GM18511 (cell line): ENCODE measurements at regions not wholly inside any gene's neighbourhood (a gene's known extent, or its start where the extent isn't known, plus 50 kb on each side); places are given as distances from the start of the nearest gene placed in this dataset.
"Not testable (repeated sequence)": the region's sequence is repeated elsewhere in the genome, so short reads cannot be mapped to it uniquely, and the experiment has no call there.

Source experiments
- ATAC-seq: cut with Tn5 transposase; IDR thresholded peaks from one replicate; pipeline ENCODE4 v1.9.1; 2021; ENCODE audit warnings: mild to moderate bottlenecking, moderate library complexity; ENCODE audit not compliant: unreplicated experiment

DNA sequence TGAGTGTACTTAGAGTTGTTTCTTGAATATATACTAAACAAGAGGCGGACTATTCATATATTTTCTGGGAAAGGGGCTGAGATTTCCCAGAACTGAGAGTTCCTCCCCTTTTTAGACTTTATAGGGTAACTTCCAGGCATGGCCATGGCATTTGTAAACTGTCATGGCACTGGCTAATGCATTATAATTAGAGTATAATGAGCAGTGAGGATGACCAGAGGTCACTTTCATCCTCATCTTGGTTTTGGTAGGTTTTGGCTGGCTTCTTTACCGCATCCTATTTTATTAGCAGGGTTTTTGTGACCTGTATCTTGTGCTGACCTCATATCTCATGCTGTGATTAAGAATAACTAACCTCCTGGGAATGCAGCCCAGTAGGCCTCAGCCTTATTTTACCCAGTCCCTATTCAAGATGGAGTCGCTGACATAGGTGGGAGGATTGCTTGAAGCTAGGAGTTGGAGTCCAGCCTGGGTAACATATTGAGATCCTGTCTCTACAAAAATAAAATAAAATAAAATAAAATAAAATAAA is 91.4 kb downstream of the MOBP start:
- no peak for ATAC-seq

DNA sequence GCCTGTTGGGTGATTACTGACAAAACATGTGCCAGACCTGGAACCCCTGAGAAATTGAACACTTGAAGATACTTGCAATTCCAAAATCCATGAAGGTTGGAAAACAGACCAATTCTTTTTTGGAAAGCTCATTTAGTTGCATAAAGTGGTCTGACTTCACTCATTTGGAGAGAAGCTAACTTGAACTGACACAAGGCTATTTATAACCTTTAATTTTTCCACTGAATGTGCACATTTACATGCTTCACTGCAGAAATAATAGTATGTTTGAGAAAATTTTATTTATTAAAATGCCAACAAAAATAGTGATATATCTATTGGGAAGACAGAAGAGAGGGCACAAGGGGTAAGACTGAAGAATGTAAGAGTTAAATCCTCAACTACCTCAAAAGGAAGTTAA is 92.1 kb downstream of the MOBP start:
- ATAC-seq, result no peak

DNA sequence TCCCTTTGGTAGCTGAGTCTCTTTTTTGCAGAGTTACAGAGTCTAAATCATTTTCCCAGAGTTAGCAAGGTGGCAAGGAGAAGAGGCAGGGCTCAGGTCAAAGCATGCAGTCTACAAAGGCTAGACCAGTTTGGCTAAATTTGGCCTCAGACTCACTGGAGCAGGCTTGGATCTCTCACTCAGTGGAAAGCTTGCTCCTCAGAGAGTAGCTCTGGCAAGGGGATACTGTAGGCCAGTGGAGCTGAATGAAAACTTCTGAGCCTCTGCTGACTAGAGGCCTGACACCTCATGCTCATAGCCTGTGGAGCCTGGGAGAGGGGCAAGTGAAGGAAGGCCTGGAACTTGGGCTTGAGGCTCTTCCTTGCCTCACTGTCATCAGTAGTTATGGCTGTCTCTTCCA is 101.0 kb downstream of the MOBP start:
- ATAC-seq, result no peak

DNA sequence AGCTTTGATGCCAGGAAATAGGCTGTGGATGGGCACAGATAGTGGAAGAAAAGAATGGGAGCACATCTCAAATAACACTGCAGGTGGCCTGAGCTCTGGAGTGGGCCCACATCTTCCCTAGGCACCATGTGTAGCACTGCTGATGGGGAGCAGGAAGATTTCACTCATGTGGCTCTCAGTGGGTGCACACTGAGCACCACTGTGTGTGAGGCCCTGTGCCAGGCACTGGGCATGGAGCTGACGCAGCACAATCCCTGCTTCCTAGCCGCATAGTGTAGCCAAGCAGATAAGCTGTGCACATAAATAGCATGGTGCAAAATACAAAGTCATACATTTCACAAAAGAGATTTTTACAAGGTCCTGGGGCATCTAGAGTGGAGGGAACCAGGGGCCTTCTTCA is 101.6 kb downstream of the MOBP start:
- ATAC-seq, result no peak

DNA sequence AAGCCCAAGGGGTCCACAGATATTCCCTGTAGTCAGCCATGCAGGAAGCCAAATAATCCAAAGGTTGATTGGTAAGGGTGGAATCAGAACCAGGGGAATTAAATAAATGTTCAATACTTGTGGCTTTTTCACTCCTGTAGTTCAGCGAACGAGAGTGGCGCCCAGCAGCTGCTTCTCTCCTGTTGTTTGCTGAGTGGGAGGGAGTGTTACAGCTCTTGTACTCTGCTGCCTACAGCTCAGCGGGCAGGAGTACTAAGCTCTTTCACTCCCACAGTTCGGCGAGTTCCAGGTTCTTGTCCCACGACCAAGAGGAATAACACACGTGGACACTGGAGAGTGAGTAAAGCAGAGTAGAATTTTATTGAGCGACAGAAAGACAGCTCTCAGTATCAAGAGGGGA is 105.9 kb downstream of the MOBP start:
- ATAC-seq, result no peak

DNA sequence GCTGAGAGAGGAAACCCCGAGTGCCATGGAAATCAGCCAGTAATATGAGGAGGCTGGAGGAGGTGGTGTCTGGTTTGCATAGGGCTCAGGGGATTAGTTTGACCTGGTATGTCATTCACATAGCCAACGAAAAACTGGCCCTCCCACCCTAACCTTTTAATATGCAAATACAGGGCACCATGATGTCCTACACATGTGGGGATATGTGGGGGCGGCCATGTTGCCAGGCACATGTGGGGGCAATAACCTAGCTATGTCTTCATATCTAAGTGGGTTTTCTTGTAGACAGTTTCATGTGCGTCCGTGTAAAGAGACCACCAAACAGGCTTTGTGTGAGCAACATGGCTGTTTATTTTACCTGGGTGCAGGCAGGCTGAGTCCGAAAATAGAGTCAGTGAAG is 110.1 kb downstream of the MOBP start:
- no peak for ATAC-seq

DNA sequence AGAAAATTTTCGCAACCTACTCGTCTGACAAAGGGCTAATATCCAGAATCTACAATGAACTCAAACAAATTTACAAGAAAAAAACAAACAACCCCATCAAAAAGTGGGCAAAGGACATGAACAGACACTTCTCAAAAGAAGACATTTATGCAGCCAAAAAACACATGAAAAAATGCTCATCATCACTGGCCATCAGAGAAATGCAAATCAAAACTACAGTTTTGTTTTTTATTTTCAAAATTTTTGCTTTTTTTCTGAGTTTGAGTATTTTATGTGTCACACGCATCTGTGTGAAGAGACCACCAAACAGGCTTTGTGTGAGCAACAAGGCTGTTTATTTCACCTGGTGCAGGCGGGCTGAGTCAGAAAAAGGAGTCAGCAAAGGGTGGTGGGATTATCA is 118.7 kb downstream of the MOBP start:
- not testable (repeated sequence) for ATAC-seq

DNA sequence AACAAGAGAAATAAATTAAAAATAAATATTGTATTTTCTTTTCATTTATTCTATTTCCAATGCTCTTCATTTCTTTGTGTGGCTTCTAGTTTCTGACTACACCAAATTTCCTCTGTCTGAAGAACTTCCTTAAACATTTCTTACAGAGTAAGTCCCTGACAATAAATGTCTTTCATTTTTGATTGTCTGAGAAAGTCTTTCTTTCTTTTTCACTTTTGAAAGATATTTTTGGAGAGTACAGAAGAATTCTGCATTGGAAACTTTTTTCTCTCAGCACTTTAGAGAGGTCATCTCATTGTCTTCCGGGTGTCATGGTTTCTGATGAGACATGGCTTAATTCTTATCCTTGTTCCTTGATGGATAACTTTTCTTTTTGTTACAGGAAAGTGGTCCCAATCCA is 119.6 kb downstream of the MOBP start:
- ATAC-seq, result no peak

DNA sequence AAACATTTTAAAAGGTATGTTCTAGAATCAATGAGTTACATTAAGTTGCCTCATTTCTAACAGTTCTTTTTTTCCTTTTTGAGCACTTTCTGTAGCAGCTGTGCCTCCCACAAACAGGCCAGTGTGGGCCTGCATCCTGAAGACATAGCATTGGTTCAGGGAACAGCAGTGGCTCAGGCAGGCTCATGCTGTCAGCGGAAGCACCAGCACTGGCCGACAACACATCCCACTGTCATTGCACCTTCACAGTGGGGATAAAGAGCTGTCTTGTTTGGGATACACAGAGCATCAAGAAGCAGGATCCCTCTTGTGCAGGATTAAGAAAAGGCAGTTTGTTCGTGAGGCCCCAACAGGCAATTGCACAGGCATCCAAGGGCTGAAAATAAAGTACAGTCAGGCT is 123.3 kb downstream of the MOBP start:
- no peak for ATAC-seq

DNA sequence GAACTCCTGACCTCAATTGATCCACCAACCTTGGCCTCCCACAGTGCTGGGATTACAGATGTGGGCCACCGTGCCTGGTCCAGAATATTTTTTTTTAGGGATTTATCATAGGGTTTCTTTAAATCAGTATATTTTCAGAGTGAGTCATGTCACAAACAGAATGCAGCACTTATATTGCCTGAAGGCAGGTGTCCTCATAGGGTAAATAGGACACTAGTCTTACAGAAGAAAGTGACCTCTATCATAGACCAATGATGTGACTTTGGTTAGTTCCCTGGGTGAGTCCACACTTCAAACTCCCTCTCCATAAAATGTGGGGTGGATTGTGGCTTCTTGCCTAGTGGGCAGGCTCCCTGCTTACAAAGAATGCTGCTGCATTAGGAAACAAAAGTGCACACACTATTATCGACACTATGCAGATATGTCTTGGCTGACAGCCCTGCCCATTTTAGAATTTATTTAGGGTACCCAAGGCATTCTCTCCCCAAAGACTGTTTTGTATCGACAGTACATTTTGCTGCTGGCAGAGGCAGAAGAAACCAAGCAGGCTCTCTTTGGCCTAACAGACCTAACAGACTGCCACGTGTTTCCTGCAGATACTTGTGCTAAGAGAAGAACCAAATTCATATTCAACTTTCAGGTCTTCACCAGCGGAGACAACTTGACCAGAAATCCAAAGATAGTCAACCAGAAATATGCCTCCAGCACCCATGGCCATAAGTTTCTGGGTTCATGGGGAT is 125.0 kb downstream of the MOBP start:
- ATAC-seq, result no peak

DNA sequence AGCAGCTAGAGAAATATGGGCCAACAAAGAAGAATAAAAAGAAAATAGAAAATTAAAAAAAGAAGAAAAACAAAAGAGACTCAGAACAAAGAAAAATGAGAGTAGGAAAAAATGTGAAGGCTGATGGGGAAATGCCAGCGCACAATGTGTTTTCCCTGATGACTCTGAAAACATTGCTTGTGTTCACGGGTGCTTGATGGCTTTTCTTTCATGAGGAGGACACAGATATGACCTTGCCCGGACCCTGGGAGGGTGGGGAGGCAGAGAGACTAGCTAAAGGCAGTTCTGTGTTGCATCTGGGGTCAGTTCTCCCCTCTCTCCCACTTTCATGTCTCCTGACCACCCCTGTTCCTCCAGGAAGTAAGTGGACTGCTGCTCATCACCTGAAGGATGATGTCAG is 125.9 kb downstream of the MOBP start:
- ATAC-seq, result no peak

DNA sequence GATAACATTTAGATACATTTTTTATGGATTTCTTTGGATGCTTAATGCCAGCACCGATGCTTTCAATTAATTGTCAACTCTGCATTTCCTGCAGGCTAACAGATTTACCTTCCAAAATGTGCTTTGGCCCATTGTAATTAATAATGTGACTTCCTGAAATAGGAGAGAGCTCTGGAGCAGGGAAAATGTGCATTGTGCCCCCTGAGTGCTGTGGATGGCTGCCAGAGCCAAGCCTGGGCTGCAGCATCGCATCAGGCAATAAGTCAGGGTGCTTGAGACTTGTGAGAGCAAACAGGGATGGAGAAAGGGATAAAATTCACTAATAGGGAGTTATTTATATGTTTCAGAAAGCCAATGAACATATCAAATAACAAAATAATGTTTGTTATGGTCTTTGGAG is 133.8 kb downstream of the MOBP start:
- no peak for ATAC-seq

DNA sequence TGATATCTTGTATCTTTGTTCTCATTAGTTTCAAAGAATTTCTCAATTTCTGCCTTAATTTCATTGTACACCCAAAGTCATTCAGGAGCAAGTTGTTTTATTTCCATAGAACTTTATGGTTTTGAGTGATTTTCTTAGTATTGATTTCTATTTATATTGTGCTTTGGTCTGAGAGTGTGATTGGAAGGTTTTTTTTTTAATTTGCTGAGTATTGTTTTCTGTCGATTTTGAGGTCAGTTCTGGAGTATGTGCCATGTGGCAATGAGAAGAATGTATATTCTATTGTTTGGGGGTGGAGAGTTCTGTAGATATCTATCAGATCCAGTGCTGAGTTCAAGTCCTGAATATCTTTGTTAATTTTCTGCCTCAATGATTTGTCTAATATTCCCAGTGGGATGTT is 138.4 kb downstream of the MOBP start:
- ATAC-seq, result no peak

DNA sequence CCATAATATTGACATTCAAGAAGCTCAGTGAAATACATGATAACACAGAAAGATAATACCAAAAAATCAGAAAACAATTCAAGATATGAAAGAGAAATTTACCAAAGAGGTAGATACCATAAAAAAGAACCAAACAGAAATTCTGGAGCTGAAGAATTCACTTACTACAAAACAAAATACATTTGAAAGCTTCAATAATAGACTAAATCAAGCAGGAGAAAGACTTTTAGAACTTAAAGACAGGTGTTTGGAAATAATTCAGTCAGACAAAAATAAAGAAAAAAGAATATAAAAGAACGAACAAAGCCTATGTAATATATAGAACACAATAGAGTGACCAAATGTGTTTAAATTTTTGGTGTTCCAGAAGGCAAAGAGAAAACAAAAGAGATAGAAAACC is 158.7 kb downstream of the MOBP start:
- no peak for ATAC-seq

DNA sequence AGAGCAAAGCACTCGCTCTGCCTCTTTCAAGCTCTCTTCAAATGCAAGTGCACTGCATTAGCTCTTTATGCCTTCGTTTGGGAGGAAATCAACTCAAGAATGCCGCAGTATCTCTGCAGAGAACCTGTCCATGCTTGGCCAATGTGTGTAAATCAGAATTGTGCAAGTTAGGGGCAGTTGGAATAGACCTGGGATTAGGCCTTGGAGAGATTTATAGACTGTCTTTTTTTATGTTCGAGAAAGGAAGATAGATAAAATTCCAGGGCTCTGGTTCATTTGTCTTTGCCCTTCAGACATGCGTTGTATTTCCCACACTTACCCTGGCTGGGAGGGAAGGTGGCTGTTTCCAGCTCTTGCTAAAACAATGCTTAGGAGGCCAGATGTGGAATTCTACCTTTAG is 163.7 kb downstream of the MOBP start:
- ATAC-seq, result no peak

DNA sequence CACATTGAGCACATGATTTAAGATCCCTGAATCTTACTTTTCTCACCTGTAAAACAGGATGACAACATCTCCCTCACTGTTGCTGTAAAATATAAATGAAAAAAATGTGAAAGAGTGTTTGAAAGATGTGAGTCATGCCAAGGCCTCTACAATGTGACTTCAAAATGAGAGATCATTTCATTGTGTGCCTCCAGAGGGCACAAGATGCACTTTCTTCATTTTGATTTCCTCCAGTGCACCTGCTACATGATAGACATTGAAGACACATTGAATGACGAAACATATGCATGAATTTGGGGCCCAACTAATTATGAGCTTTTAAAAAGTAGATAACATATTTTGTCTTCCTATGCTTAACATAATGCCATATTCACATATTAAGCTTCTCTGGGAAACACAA is 170.3 kb downstream of the MOBP start:
- ATAC-seq, result no peak

DNA sequence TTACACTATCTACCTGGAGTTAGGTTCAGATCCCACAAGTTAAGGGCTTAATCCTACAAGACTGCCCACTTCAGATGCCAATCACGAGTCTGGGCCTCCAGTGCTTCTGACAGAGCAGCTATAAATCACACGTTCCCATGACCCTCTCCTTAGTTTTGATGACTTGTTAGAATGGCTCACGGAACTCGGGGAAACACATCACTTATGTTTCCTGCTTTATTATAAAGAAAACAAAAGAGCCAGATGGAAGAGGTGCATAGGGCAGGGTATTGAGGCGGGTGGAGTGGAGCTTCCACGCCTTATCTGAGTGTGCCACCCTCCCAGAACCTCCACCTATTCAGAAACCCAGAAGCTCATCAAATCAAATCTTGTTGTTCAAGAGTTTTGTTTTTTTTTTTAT is 170.8 kb downstream of the MOBP start:
- no peak for ATAC-seq

DNA sequence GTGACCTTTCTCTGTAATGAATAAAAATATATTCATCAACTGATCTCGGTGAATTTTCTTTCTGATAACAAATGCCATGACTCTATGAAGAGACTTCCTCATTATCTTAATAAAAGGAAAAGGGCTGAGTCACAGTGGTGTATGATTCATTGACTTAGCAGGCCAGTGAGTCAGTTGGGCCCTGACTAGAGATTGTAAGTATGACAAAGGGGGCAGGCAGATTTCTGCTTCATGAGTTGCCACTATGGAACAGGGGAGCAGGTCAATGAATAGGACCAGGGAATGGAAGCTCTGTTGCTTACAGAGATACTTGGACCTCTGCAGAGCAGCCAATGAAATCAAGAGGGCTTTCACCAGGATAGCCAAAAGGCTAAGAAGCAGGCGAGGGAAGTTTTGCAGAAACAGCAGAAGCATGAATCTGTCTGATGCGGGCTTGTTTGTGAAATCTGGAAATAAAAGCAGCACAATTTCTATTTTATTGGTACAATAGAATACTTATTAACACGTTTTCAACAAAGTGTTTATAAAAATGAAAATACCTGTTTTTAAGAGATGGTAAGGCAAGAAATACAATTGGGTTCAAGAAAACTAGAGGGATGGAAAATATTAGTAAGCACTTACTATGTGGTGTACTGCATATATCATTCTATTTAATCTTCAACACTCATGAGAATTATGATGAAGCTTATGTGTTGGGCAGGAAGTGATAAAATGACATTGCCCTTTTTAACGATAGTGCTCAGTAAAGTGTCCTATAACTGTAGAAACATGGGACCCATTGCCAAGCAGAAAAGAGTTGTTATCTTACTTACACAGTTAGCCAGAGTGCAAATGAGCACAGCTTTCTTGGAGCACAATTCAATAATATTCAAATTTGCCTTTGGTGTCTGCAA is 169.8 kb upstream of the MYRIP start:
- ATAC-seq, result no peak

DNA sequence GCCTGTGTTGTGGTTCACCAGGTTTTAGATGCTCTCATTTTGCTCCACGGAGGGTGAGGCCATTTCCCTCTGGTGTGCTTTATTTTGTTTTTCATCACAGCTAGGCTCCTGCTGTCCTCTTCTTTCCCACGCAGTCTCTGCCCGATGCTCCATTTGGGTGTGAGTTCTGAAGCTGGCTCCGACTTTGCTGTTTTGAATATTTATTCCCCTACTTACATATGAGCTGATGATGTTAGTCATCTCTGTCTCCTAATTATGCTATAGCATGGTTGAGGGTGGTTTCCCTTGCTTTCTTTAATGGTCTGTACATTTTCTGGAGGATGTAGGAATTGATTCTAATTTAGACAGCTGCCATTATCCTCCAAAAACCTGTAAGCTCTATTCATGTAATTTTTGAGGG is 168.1 kb upstream of the MYRIP start:
- no peak for ATAC-seq

DNA sequence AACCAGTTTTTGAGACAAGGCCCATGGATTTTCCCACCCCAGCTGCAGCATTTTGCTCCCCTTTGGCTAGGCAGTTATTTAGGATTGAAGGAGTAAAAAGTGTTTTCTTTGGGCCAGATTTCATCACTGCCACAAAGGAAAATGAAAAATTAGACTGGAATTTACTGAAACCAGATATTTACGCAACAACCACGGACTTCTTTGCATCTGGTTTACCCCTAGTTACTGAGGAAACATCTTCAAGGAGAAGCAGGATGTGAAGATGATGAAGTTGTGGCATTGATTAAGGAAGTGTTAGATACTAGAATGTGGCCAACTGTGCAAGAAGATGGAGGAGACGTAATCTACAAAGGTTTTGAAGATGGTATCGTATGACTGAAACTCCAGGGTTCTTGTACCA is 165.2 kb upstream of the MYRIP start:
- no peak for ATAC-seq

DNA sequence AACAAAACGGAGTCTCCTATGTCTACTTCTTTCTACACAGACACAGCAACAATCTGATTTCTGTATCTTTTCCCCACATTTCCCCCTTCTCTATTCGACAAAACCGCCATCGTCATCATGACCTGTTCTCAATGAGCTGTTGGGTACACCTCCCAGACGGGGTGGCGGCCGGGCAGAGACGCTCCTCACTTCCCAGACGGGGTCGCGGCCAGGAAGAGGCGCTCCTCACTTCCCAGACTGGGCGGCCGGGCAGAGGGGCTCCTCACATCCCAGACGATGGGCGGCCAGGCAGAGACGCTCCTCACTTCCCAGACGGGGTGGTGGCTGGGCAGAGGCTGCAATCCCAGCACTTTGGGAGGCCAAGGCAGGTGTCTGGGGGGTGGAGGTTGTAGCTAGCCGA is 158.2 kb upstream of the MYRIP start:
- not testable (repeated sequence) for ATAC-seq
